ENCODE measurements at regions not wholly inside any gene's neighbourhood (a gene's known extent, or its start where the extent isn't known, plus 50 kb on each side); places are given as distances from the start of the nearest gene placed in this dataset.

- no peak for ATAC-seq
- H2AFZ ChIP-seq (ENCODE audit: low read depth, low read length, poor library complexity, severe bottlenecking), result no peak overlapping the region
- H3K36me3 ChIP-seq (ENCODE audit: control insufficient read depth in 1 of 2, insufficient read depth in 2 of 2, low read length in 2 of 2), result no peaks in the 10 kb centered on the region
- no peak overlapping the region for H3K4me2 ChIP-seq (ENCODE audit: low read length)
- no peaks in the 10 kb centered on the region for H3K4me1 ChIP-seq (ENCODE audit: control insufficient read depth in 1 of 2, insufficient read depth in 2 of 2, low read length in 2 of 2)
- H3K27ac ChIP-seq (ENCODE audit: low read depth, low read length), result no peak overlapping the region
- intact Hi-C loops (cut with micrococcal nuclease), result no loop called here
- H3K9ac ChIP-seq (ENCODE audit: low read length), result no peak overlapping the region
- H4K20me1 ChIP-seq (ENCODE audit: insufficient read depth), result no peaks in the 10 kb centered on the region
- no peak for TF ChIP-seq ELF1 (IDR thresholded peaks at IDR 0.05; ENCODE audit: borderline replicate concordance, low read depth)
- no peak for TF ChIP-seq SRF (IDR thresholded peaks at IDR 0.05; ENCODE audit: low read depth)
- TF ChIP-seq, protein P1, sequence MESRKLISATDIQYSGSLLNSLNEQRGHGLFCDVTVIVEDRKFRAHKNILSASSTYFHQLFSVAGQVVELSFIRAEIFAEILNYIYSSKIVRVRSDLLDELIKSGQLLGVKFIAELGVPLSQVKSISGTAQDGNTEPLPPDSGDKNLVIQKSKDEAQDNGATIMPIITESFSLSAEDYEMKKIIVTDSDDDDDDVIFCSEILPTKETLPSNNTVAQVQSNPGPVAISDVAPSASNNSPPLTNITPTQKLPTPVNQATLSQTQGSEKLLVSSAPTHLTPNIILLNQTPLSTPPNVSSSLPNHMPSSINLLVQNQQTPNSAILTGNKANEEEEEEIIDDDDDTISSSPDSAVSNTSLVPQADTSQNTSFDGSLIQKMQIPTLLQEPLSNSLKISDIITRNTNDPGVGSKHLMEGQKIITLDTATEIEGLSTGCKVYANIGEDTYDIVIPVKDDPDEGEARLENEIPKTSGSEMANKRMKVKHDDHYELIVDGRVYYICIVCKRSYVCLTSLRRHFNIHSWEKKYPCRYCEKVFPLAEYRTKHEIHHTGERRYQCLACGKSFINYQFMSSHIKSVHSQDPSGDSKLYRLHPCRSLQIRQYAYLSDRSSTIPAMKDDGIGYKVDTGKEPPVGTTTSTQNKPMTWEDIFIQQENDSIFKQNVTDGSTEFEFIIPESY (IDR thresholded peaks at IDR 0.05; ENCODE audit: extremely low read depth, insufficient replicate concordance, low read length), result no peak
- TF ChIP-seq, protein P2, sequence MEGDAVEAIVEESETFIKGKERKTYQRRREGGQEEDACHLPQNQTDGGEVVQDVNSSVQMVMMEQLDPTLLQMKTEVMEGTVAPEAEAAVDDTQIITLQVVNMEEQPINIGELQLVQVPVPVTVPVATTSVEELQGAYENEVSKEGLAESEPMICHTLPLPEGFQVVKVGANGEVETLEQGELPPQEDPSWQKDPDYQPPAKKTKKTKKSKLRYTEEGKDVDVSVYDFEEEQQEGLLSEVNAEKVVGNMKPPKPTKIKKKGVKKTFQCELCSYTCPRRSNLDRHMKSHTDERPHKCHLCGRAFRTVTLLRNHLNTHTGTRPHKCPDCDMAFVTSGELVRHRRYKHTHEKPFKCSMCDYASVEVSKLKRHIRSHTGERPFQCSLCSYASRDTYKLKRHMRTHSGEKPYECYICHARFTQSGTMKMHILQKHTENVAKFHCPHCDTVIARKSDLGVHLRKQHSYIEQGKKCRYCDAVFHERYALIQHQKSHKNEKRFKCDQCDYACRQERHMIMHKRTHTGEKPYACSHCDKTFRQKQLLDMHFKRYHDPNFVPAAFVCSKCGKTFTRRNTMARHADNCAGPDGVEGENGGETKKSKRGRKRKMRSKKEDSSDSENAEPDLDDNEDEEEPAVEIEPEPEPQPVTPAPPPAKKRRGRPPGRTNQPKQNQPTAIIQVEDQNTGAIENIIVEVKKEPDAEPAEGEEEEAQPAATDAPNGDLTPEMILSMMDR (IDR thresholded peaks at IDR 0.05 in 2 of 3, conservative IDR thresholded peaks at IDR 0.05 in 1 of 3; ENCODE audit: borderline replicate concordance in 1 of 3, insufficient read depth in 1 of 3, low read depth in 2 of 3, low read length in 2 of 3), result no peak
- no peak for TF ChIP-seq RAD21 (IDR thresholded peaks at IDR 0.05; ENCODE audit: low read depth)
- no peak for TF ChIP-seq ZNF274 (IDR thresholded peaks at IDR 0.05; ENCODE audit: low read depth, low read length)
- no peak for TF ChIP-seq EGR1 (IDR thresholded peaks at IDR 0.05; ENCODE audit: low read depth)
- no peak for TF ChIP-seq ZFX (IDR thresholded peaks at IDR 0.05)
- TF ChIP-seq SIN3A (IDR thresholded peaks at IDR 0.05; ENCODE audit: low read depth), result no peak
- TF ChIP-seq TCF7L2 (IDR thresholded peaks at IDR 0.05; ENCODE audit: borderline replicate concordance, extremely low read depth, insufficient read depth, insufficient read length), result no peak
- TF ChIP-seq FOSL1 (IDR thresholded peaks at IDR 0.05; ENCODE audit: low read depth), result no peak
- no peak for TF ChIP-seq YY1 (IDR thresholded peaks at IDR 0.05; ENCODE audit: extremely low read depth, insufficient replicate concordance, low read depth, low read length)
- peaks cover 53% of the 10 kb centered on the region for H3K27me3 ChIP-seq (ENCODE audit: insufficient read depth, low read length)
- H3K4me3 ChIP-seq (replicated peaks in 1 of 2; ENCODE audit: low read depth in 1 of 2, low read length in 2 of 2), result no peak overlapping the region
- no peaks in the 10 kb centered on the region for H3K9me3 ChIP-seq (ENCODE audit: control insufficient read depth in 1 of 2, insufficient read depth in 1 of 2, low read depth in 1 of 2, low read length in 2 of 2)
- POLR2A ChIA-PET, result no interaction called here
- H3K9me2 ChIP-seq (ENCODE audit: insufficient read depth), result no peaks in the 10 kb centered on the region
- BruUV-seq (replicated peaks), result no TSS peak
- CTCF ChIA-PET, result no interaction called here
- H3K79me2 ChIP-seq (ENCODE audit: insufficient read depth, low read length), result no peaks in the 10 kb centered on the region
- no peak for DNase-seq (ENCODE audit: low read depth, low spot score)
- RAD21 ChIA-PET (ENCODE audit: low non-redundant PET in 1 of 2, low total read pairs in 2 of 2, uncharacterized antibody in 2 of 2, unreplicated experiment in 2 of 2), result no interaction called here
Observed at GRCh38 chr1:60890664-60891063, 191.7 kb upstream of the NFIA start.

Data from HCT116 (cell line).